HG02852 (cell line): ENCODE measurements at regions not wholly inside any gene's neighbourhood (a gene's known extent, or its start where the extent isn't known, plus 50 kb on each side); places are given as distances from the start of the nearest gene placed in this dataset.

ENCODE experiments used
- ATAC-seq: cut with Tn5 transposase; IDR thresholded peaks from one replicate; pipeline ENCODE4 v1.9.1; 2021; ENCODE audit warnings: mild to moderate bottlenecking, moderate library complexity; ENCODE audit not compliant: unreplicated experiment

DNA sequence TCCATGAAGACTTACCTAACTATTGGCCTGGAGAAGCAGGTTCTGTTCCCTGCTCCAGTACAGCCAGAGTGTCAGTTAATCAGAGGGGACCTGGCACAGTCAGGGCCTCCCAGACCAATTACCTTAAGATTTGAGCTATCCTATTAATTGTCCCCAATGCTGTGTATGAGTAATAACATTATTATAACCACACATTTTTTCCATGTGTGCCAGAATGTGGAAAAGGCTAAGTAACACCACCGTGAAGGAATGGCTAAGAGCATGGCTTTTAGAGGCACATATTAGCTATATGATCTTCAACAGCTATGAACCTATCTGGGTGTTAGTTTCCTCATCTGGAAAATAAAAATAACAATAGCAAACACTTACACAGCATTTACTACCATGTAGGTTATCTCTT is 111.1 kb upstream of the RAP1B start:
- ATAC-seq, result no peak

DNA sequence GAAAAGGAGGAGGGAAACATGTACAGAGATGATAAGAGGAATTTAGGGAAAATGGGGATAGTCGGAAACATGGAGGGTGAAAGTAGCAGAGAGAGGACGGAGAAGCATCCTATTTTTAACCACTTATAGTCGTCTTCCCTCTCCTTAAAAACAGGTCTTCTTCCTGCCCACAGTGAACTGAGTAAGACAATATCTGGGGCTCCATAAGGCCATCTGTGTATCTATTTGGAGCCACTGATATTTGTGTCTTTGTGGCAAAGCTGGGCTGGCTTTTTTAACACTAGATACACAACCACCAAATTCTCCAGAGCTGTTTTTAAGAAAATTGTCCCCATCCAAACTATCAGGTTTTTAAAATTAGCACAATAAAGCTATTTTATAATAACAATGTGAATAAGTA is 109.5 kb upstream of the RAP1B start:
- no peak for ATAC-seq

DNA sequence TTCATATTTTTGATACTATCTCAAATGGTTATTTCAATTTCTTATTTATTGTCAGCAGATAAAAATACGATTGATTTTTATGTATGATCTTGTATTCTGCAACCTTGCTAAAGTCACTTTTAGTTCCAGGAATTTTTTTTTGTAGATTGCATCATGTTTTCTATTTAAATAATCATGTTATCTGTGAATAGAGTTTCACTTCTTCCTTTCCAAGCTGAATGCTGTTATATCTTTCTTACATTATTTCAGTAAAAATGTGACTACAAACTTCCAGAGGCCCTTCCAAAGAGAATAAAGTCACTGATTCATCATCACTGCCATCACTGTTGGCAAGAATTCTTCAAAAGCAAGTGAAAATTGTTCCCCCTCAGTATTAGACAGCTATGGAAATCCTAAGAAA is 104.7 kb upstream of the RAP1B start:
- ATAC-seq, result no peak

DNA sequence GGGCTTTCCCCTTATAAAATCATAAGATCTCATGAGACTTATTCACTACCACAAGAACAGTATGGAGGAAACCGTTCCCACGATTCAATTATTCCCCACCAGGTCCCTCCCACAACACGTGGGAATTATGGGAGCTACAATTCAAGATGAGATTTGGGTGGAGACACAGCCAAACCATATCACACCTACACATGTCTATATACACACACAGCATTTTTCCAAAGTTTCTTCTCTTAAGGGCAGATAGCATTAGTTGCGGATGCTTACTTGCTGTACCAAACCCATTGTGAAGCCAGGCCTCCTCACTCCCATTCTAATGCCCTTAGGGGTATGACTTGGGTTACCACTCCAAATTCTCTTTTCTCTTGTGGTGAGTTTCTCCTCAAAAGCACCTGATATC is 104.1 kb upstream of the RAP1B start:
- ATAC-seq, result no peak

DNA sequence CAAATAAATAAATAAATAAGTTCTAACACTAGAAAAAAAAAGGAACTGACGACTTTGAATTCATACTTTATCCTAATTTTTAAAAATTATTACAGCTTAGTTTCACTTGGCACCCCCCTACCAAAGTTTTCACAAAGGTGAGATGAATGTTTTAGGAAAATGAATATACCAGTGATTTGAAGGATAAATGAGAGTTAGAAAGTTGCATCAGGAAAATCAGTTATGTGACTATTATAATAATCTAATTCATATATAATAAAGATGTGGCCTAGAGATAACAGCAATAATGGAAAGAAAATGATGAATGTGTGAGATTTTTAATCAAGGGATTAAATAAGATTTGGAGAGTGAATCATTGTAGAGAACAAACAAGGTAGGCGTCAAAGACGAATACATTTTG is 103.0 kb upstream of the RAP1B start:
- no peak for ATAC-seq

DNA sequence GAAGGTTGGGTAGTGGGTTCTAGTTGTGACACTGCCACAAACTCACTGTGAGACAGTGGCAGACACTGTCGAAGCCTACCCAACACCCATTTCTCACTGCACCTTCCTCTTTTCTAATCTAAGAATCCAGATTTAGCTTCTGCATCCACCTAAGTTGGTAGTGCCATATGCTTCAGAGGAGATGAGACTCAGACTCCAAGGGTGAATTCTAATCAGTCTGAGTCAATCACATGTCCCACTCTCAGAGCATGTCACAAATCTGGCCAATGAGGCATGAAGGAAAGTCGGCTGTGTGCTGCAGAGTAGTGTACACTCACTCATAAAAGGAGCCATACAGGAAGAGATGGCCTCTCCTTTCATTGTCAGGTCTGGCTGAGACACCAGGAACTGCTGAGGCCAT is 102.1 kb upstream of the RAP1B start:
- no peak for ATAC-seq

DNA sequence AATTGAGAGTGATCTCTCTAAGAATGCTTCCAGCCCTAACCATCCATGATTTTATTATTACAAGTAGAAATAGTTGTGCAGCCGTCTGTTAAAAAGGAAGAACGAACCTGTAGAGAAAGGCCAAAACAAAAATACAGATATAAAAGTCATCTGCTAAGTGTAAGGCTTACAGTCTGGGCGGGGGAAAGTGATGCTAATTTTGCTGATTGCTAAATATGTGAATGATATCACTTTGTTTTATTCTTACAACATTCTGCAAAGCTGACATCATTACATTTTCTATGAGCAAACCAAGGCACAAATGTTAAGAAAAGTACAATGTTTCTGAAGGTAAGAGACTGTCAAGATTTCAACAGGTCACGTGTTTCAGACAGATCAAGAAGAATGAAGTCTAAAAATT is 101.5 kb upstream of the RAP1B start:
- ATAC-seq, result no peak

DNA sequence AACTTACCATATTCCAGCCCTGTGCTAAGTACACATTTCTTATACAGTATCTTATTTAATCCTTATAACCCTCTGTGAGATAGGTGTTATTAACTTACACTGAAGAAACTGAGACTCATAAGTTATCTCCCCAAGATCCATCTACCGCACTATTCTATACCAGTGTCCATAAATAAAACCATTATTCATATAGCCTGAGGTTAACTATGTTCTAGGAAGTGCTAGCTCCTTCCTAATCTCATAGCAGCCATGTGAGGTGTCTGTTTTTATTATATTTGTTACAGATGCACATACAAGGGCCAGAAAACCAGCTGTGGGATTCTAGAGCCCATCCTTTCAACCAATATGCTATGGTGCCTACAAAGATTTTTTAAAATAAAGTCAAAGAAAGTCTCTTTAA is 100.3 kb upstream of the RAP1B start:
- ATAC-seq, result no peak

DNA sequence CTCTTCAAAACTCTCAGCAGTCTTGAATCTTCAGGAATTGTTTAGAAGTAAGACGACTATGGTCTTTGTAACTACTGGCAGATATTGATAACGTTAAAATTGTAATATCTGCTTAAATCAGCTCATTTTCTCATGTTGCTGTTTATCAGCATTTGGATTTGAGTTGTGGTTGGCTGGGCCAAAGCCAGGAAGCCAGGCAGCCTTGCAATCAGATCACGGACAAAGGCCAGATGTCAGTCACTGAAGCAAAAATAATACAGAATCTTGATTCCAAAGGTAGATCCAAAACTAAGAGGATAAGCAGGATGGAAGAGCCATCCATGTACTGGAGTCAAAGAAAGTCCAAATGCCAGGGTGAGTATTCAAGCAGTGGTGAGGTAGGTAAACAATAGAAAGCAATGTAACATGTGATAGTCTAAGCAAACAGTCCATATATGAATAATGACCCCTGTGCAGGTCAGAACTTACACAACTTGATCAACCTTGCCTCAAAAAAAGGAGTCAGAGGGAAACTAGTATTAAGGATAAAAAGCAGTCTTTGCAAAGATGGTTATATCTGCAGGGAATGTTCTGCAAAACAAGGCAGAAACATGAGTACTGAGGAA is 95.8 kb upstream of the RAP1B start:
- ATAC-seq, result no peak

DNA sequence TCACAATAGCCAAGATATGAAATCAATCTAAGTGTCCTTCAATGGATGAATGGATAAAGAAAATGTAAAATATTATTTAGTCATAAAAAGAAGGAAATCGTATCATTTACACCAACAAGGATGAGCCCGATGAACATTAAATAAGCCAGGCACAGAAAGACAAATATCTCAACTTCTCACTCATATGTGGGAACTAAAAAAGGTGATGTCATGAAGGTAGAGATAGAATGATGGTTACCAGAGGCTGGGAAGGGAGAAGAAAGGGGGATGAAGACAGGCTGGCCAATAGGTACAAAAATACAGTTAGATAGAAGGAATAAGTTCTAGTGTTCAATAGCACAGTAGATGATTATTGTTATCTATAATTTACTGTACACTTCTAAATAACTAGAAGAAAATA is 94.9 kb upstream of the RAP1B start:
- no peak for ATAC-seq

DNA sequence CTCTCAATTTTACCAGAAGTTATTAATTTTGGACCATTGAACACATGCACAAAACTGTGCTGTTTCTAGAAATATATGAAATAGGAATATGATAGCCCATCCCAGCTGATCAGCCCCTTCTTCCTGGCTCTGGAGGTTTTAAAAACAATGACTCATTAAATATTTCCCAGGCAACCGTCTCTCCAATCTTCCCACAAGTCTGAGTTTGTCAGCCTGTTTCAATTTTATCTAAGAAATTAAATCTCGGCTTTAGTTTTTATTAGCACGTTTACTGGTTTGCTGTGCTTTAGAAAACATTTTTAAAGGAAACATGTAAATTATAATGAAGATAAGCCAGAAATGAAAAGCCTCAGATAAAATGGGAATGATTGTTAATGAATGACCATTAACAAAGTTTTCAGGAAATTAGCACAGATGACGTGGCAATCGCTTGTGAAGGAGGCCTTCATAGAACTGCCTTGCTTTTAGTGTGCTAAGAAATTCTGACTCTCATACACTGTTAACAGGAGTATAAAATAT is 89.3 kb upstream of the RAP1B start:
- ATAC-seq, result no peak

DNA sequence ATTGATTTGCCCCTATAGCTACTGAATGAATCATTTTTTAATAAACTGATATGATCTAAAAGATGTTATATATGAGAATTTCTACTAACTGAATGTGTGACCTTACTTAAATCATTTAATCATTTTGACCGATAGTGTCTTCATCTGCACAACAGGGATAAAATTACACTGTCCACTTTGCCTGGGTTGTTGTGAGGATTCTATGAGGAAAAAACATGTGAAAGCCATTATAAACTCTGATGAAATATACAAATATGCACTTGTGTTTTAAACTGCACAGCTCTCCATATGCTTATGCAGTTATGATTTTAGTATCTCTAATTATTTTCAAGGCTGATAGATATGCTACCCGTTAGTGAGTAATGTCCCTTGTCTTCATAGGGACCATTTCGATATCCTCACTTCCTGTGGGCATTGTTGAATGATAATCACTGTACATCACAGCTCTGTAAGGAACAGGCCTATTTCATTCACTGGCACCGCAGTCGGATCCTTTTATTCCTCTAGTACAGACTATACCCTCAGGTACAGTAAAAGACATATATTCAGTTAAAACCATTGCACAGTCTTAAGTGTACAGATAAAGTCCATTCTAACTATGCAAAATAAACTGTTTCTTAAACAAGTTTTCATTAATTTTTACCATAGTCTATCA is 88.7 kb upstream of the RAP1B start:
- no peak for ATAC-seq

DNA sequence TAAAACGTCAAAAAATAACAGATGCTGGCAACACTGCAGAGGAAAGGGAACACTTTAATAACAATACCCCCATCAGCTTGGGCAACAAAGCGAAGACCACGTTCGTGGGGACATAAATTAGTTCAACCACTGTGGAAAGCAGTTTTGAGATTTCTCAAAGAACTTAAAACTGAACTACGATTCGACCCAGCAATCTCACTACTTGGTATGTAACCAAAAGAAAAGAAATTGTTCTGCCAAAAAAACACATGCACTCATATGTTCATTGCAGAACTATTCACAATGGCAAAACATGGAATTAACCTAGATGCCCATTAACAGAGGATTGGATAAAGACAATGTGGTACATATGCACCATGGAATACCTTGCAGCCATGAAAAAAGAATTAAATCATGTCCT is 81.2 kb upstream of the RAP1B start:
- ATAC-seq, result no peak

DNA sequence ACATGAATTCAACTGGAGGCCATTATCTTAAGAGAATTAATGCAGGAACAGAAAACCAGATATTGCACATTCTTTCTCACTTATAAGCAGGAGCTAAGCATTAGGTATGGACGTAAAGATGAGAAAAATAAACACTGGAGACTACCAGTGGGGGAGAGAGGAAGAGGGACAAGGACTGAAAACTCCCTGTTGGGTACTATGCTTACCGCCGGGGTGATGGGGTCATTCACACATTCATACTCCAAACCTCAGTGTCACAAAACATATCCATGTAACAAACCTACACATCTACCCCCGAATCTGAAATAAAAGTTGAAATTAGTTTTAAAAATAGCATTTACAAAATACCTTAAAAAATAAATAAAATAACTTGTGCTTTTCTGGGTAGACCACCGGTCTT is 80.8 kb upstream of the RAP1B start:
- ATAC-seq, result no peak

DNA sequence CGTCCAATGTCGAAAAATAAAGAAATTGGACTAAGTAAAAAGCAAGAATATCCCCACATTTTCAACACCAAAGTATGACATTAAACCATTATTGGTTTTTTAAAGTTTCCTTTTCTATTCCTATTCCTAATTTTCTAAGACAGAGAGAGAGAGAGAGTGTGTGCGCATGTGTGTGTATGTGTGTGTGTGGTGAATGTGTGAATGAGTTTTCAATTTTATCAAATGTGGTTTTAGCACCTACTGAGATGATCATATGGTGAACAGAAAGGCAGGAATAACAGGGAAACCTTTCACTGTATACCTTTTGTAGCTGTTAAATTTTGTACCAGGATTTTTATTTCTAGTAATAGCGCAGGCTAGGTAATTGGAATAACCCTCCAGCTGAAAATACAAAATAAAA is 80.4 kb upstream of the RAP1B start:
- ATAC-seq, result no peak

DNA sequence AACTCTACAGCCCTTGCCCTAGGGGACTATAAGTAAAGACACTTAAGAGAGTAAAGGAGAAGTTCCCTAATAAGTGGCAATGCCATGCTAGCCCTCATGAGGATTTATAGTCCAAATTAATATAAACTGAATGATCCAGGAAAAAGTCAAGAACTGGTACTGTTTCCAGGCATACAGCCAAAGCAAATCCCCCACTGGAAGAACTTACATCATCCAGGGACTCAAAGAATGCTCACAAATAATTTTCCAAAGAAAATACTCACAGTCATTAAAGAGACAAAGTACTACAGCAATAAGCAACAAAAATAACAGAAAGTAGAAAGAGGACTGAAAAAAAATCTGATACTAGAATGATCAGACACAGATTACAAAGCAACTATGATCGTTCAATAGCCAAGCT is 79.7 kb upstream of the RAP1B start:
- no peak for ATAC-seq

DNA sequence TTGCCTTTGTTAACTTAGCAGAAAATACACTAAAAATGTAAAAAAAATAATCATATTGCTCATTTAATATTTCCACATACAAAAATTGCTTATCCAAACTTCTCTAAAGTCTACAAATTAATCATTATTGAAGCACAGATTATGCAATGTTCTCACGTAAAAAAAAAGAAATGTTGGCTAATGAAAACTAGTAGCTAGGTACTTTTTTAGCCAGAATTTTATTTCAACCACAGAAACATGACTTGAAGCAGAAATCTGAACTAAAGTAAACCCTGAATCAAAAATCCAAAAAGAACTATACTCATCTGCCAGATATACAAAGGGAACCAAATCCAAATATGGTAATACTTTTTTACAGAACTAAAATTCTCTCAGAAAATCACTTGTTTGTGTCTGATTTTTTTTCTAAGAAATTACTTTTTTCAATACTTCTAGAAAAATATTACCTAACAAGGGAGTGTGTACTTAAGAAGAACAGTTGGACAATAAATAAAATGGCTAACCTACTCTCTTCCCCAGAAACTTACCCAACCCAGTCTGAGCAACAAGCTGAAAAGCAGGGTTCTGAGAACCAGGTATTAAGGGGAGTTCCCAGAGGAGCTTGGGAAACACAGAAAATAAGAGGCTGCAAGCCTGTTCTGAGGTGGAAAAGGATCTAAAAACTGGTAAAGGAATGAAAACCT is 78.4 kb upstream of the RAP1B start:
- no peak for ATAC-seq

DNA sequence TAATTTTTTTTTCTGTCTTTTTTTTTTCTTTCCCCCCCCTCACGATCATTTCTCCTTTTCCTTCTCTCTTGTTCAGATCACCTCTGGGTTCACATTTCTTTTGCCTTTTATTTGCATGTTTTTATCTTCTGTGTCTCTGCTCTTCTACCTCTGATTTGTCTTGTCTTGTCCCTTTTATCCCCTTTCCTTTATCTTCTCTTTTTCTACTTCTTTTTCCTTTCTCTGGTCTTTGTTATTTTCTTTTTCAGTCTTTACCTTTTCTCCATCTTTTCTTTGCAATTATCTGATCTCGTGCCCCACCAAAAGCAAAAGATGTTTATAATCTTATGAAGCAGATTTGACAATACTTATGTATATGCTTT is 77.8 kb upstream of the RAP1B start:
- no peak for ATAC-seq

DNA sequence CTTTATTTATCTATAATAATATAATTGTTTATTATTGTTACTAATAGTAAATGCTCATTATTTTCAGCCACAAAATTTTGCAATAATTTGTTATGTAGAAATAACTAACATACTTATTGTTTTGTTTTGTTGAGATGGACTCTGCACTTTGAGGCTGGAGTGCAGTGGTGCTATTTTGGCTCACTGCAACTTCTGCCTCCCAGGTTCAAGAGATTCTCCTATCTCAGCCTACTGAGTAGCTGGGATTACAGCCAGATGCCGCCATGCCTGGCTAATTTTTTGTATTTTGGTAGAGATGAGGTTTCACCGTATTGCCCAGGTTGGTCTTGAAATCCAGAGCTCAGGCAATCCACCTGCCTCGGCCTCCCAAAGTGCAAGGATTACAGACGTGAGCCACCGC is 76.6 kb upstream of the RAP1B start:
- no peak for ATAC-seq

DNA sequence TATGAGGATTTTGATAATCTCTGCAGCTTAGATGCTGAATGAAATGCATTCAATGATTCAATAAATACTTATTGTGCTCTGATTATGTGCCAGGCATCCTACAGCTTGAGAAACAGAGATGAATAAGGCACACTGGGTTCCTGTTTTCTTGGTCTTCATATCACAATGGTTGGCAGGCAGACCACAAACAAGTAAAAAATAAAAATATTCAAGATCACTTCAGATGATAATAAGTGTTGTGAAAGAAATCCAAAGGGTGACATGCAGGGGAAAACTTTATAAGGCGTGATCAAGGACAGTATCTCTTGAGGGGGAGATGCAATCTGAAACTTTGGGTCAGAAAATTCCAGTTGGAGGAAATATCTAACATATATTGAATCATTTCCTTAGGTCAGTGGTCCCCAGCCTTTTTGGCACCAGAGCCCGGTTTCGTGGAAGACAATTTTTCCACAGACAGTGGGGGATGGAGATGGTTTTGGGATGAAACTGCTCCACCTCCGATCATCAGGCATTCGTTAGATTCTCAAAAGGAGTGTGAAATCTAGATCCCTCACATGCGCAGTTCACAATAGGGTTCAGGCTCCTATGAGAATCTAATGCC is 73.7 kb upstream of the RAP1B start:
- no peak for ATAC-seq

DNA sequence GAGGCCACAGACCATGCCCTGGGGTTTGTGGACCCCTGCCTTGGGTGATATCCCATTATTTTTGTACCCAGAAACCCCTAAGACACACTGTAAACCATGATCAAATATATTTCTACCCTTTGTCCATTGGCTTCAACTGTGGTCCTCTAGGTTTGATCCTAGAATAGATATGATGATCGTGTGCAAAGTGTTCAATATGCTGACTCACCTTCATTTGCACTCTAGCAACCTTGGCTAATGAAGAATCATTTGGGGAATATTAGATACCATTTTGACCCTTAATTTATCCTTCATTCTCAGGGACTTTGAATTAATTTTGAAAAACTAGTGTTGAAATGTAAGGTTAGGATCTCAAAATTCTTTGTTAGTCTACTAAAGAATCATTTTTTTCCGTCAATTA is 73.1 kb upstream of the RAP1B start:
- no peak for ATAC-seq
